Kidney (tissue), 13 donors: ENCODE measurements at regions not wholly inside any gene's neighbourhood (a gene's known extent, or its start where the extent isn't known, plus 50 kb on each side); places are given as distances from the start of the nearest gene placed in this dataset.

ENCODE experiments used
- DNase-seq, 5 donors: peaks; one replicate each; pipeline ENCODE4 v3.0.0-alpha.2; 2013 to 2020
- FAIRE-seq: peaks from 2 replicates; lab custom pipeline; 2012; peaks lifted over from hg19 to GRCh38; lab: Jason Lieb, UNC
- H3K27ac ChIP-seq, 2 donors: one replicate each; pipeline ENCODE4 v1.7.0; 2013; ENCODE audit warnings: low read depth in 2 of 2, low read length in 2 of 2, inconsistent platforms in 1 of 2
- H3K27me3 ChIP-seq: one replicate; pipeline ENCODE4 v1.7.1; 2013; ENCODE audit warnings: low read length, inconsistent platforms; ENCODE audit not compliant: control insufficient read depth, insufficient read depth
- H3K36me3 ChIP-seq, 3 donors: one replicate each; pipeline versions ENCODE4 v1.7.0 to v1.7.1; 2013; ENCODE audit warnings: low read length in 3 of 3, control low read depth in 1 of 3, inconsistent platforms in 1 of 3; ENCODE audit not compliant: insufficient read depth in 3 of 3, control insufficient read depth in 2 of 3
- H3K4me1 ChIP-seq, 3 donors: one replicate each; pipeline versions ENCODE4 v1.7.0 to v1.7.1; 2013; ENCODE audit warnings: low read length in 3 of 3, inconsistent platforms in 1 of 3, low read depth in 1 of 3; ENCODE audit not compliant: control insufficient read depth in 2 of 3, insufficient read depth in 2 of 3
- H3K4me3 ChIP-seq, 3 donors: one replicate each; pipeline versions ENCODE4 v1.7.0 to v1.8.1; 2013; ENCODE audit warnings: low read length in 3 of 3, control low read depth in 1 of 3, inconsistent platforms in 1 of 3
- H3K9ac ChIP-seq, 3 donors: one replicate each; pipeline versions ENCODE4 v1.7.0 to v1.7.1; 2013; ENCODE audit warnings: low read length in 3 of 3, control low read depth in 1 of 3, inconsistent platforms in 1 of 3
- H3K9me3 ChIP-seq, 3 donors: one replicate each; pipeline versions ENCODE4 v1.7.0 to v1.7.1; 2013; ENCODE audit warnings: low read length in 3 of 3, control low read depth in 1 of 3, inconsistent platforms in 1 of 3; ENCODE audit not compliant: control insufficient read depth in 2 of 3, insufficient read depth in 1 of 3
- intact Hi-C: fragments of 100-400 bp; cut with DNase I; formaldehyde crosslinking; loops from one replicate; pipeline ENCODE4 v1.11.1; 2022
- TF ChIP-seq, protein P1 (sequence below): IDR thresholded peaks from 3 replicates; pipeline ENCODE4 v1.5.1; 2012; ENCODE audit warnings: mild to moderate bottlenecking, moderate library complexity, borderline replicate concordance; ENCODE audit not compliant: insufficient read depth; ENCODE audit errors: extremely low read depth
- donor health status: control.
- donor health status: control.
- donor health status: control.
- donor health status: control.
- donor health status: control.
- donor health status: DM: yes; HTN: yes; CAD: no.
- donor health status: Normal renal cell carcinoma (clear cell type).

DNA sequence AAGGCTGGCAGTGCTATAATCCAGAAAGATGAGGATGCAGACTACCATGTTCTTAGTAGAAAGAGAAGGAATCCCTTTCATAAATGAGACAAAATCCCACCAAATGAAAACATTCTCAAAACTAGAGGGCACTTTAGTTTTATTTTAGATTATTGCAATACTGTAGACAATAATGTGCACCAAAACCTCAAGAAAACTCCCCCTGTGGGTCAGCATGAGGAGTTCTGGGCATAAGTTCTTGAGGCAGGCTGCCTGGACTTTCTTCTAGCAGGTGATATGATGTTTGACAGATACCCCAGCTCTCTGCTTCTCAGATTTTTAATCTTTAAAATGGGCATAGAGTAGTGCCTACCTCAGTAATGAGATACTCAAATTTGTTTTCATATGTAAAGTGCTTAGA, 196.3 kb upstream of the CTNND2 start:
- Histone ChIP-seq H3K27ac (no peak overlapping the region), H3K4me1 (no peaks in the 10 kb centered on the region), H3K27me3 (no peaks in the 10 kb centered on the region), H3K4me3 (no peak overlapping the region), H3K9ac (no peak overlapping the region), H3K36me3 (no peaks in the 10 kb centered on the region), H3K9me3 (no peaks in the 10 kb centered on the region)
- DNase-seq, result no peak
- intact Hi-C loops, result no loop called here
- FAIRE-seq, result no peak
- TF ChIP-seq, protein P1, sequence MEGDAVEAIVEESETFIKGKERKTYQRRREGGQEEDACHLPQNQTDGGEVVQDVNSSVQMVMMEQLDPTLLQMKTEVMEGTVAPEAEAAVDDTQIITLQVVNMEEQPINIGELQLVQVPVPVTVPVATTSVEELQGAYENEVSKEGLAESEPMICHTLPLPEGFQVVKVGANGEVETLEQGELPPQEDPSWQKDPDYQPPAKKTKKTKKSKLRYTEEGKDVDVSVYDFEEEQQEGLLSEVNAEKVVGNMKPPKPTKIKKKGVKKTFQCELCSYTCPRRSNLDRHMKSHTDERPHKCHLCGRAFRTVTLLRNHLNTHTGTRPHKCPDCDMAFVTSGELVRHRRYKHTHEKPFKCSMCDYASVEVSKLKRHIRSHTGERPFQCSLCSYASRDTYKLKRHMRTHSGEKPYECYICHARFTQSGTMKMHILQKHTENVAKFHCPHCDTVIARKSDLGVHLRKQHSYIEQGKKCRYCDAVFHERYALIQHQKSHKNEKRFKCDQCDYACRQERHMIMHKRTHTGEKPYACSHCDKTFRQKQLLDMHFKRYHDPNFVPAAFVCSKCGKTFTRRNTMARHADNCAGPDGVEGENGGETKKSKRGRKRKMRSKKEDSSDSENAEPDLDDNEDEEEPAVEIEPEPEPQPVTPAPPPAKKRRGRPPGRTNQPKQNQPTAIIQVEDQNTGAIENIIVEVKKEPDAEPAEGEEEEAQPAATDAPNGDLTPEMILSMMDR, result no peak

DNA sequence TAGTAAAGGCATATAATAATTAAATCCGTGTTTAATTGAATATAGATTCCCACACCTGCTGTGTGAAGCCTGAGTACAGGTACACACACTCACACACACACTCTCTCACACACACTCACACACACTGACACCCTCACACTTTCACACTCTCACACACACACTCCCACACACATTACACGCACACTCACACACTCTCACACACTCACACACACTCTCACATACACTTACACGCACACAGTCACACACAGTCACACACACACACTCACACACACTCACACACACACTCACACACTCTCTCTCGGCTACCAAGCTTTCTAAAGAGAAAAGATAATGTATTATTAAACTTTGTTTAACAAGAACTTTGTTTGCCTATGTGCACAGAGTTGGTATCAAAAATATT, 195.1 kb upstream of the CTNND2 start:
- Histone ChIP-seq H3K4me3 (no peak overlapping the region), H3K36me3 (no peaks in the 10 kb centered on the region), H3K9me3 (no peaks in the 10 kb centered on the region), H3K4me1 (no peaks in the 10 kb centered on the region), H3K27ac (no peak overlapping the region), H3K27me3 (no peaks in the 10 kb centered on the region), H3K9ac (no peak overlapping the region)
- TF ChIP-seq, protein P1, result no peak
- intact Hi-C loops, result no loop called here
- DNase-seq, result no peak
- no peak for FAIRE-seq

DNA sequence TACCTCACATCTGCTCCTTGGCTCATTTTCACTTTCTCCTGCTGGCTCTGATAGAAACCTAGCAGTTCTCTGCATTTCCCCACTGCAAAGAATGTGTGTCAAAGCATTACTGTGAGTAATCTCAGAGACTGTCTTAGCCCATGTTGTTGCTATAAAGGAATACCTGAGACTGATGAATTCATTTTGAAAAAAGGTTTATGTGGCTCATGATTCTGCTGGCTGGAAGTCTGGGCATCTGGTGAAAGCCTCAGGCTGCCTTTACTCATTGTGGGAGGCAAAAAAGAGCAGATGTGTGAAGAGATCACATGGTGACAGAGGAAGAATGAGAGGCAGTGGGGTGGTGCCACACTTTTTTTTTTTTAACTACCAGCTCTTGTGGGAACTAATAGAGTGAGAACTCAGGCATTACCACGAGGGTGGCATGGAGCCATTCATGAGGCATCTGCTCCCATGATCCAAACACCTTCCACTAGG, 191.6 kb upstream of the CTNND2 start:
- Histone ChIP-seq H3K4me1 (no peaks in the 10 kb centered on the region), H3K4me3 (no peak overlapping the region), H3K9me3 (peaks cover 0 to 2% (median 0%) of the 10 kb centered on the region in 3 donors), H3K9ac (no peak overlapping the region), H3K27ac (no peak overlapping the region), H3K36me3 (no peaks in the 10 kb centered on the region), H3K27me3 (no peaks in the 10 kb centered on the region)
- TF ChIP-seq, protein P1, result no peak
- intact Hi-C loops, result no loop called here
- FAIRE-seq (no peak), DNase-seq (no peak)

DNA sequence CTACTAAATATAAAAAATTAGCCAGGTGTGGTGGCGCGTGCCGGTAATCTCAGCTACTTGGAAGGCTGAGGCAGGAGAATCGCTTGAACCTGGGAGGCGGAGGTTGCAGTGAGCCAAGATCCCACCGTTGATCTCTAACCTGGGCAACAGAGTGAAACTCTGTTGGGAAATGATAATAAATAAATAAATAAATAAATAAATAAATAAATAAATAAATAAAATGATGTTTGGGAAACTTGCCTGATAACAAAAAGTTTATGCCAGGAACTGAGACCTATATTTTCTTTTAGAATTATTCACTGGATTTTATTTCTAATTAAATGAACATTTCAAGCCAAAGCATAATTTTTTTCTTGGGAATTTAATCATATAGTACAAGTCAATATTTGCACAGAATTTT, 189.3 kb upstream of the CTNND2 start:
- intact Hi-C loops, result no loop called here
- Histone ChIP-seq H3K36me3 (no peaks in the 10 kb centered on the region), H3K27ac (no peak overlapping the region), H3K27me3 (no peaks in the 10 kb centered on the region), H3K4me3 (no peak overlapping the region), H3K9ac (no peak overlapping the region), H3K4me1 (no peaks in the 10 kb centered on the region), H3K9me3 (peaks cover 0 to 2% (median 0%) of the 10 kb centered on the region in 3 donors)
- no peak for FAIRE-seq
- DNase-seq, result no peak
- TF ChIP-seq, protein P1, result no peak
